T-helper 1 cell treated with Interleukin-12 subunit alpha and Interleukin-12 subunit beta and Interleukin-4 antibody, amounts not matched to agents 30 ng/mL and 1 ng/mL, for 36 hours (primary cell): ENCODE measurements at regions not wholly inside any gene's neighbourhood (a gene's known extent, or its start where the extent isn't known, plus 50 kb on each side); places are given as distances from the start of the nearest gene placed in this dataset.
"Not testable (repeated sequence)": the region's sequence is repeated elsewhere in the genome, so short reads cannot be mapped to it uniquely, and the experiment has no call there.

Experiments used
- intact Hi-C: fragments of 100-400 bp; cut with micrococcal nuclease; formaldehyde crosslinking; loops from one replicate; pipeline ENCODE4 v1.15.1; 2024

DNA sequence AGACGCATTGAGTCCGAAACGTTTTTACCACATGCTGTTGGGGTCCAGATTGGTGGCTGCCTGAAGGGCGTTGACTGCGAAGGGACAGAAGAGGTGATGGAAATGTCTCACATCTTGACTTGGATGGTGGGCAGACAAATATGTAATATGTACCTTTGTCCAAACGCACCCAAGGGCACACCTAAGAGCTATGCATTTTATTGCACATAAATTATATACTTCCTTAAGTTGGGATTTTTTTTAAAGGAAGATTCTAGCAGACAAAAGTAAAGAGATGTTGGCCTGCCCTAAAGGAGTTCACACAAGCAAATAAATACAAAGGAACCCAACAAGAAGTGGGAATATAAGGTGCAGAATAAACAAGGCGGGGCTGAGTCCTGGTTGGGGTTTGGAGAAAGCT, 91.1 kb upstream of the TBL1X start:
- intact Hi-C loops, result no loop called here

DNA sequence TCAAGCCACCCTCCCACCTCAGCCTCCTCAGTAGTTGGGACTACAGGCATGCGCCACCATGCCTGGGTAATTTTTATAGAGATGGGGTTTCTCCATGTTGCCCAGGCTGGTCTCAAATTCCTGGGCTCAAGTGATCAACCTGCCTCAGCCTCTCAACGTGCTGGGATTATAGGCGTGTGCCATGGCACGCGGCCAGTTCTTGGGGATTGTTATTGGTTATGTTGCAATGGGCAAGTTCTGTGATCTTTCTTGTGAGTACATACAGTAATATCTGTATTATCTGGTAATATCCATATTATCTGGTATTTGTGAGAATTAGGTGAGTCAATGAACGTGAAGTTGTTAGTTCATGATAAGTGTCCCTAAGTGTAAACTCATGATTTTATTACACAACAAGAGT, 90.3 kb upstream of the TBL1X start:
- intact Hi-C loops, result no loop called here

DNA sequence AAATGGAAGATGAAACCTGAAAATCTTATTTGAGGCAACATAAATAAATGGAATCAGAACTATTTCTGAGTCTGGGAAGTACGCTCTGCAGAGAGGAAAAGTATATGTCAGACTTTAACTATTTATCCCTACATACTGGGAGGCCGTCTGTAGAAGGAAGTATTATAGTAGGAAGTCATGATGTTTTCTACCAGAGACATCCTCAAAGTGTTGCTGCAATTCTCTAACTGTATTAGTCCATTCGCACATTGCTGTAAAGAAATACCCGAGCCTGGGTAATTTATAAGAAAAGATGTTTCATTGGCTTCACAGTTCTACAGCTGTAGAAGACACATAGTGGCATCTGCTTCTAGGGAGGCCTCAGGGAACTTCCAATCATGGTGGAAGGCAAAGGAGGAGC, 88.7 kb upstream of the TBL1X start:
- intact Hi-C loops, result no loop called here

DNA sequence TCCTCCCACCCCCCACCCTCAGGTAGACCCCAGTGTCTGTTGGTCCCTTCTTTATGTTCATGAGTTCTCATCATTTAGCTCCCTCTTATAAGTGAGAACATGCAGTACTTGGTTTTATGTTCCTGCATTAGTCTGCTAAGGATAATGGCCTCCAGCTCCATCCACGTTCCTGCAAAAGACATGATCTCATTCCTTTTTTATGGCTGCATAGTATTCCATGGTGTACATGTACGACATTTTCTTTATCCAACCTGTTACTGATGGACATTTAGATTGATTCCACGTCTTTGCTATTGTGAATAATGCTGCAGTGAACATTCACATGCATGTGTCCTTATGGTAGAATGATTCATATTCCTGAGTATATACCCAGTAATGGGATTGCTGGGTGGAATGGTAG, 87.6 kb upstream of the TBL1X start:
- intact Hi-C loops, result not testable (repeated sequence)

DNA sequence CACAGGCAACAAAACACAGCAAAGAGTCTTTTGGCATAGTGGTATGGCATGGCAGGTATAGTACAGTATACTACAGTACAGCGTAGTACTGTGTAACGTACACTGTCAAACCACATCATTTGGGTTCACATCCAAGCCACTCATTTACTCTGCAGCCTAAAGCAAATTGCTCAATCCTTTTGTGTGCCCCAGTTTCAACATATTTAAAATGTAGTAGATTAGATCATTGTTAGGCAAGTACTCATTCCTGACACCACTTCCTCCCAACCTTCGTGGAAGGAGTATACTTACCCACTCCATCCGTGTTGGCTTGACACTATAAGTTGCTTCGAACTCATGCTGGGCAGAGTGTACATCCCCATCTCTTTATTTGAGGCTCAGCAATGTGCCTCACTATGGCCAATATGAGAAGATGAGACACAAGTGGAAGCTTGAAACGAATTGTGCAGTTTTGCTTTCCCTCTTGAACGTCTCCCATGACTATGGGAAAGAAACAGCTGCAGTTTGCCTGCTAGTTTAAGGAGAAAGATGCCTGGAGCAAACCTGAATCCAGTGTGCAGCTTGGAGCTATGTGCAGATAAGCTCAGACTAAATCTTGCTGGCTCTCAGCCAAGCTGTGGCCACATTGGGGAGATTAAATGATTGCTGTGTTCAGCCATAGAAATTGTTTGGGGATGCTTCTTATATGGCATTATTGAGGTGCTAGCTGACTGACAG, 85.7 kb upstream of the TBL1X start:
- intact Hi-C loops, result loop anchor here (1.0 kb wide), 1 partner anchor 24 kb away; no protein-coding TSS in a partner anchor

DNA sequence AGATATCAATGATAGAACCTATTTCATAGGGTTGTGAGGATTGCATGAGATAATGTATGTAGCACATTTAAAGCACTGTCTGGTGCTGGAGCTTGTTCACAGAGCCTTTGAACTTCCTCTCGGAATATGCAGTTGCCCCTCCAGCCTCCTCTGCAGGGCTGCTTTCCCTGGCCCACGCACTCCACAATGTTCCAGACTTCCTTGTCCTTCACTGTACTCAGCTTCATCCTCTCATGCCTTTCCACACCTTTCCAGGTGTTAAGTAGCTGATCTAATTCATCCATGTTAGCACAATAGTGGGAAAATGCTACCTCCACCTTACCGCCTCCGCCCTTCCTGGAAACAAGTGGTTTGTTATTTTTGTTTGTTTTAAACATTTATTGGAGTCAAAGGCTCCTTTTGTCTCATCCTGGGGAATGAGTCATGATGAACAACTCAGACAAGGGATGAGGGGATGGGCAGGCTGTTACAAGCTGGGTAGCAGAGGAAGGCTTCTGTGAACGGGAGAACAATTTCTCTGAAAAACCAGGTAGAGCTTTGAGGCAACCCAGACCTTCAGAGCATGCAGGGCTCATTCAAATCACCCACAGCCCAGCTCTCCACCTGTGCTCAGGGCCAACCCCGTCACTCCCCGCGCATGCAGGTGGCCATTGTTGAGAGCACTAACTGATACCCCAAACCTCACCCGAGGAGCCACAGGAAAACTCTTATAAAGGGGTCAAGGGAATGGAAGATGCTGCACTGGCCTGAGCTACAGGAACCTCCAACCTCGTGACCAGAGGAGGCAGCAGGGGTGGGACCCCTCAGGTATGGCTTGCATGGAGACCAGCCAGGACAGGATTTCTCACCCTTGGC, 84.9 kb upstream of the TBL1X start:
- intact Hi-C loops, result loop anchor here (1.0 kb wide), 1 partner anchor 25 kb away; no protein-coding TSS in a partner anchor

DNA sequence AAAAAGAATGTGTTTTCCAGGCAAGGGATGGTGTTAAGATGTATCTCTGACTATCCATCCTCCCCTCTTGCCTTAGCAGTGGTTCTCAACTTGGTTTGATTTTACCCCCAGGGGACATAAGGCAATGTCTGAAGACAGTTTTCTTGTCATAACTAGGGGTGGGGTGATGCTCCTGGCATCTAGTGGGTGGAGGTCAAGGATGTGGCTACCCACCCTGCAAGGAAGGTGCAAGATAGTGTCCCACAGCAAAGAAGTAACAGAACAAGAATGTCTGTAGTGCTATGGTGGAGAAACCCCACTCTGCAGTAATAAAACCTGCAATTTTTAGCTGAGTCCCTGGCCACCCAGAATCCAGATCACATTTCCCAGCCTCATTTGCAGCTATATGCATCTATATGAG, 81.2 kb upstream of the TBL1X start:
- intact Hi-C loops, result no loop called here

DNA sequence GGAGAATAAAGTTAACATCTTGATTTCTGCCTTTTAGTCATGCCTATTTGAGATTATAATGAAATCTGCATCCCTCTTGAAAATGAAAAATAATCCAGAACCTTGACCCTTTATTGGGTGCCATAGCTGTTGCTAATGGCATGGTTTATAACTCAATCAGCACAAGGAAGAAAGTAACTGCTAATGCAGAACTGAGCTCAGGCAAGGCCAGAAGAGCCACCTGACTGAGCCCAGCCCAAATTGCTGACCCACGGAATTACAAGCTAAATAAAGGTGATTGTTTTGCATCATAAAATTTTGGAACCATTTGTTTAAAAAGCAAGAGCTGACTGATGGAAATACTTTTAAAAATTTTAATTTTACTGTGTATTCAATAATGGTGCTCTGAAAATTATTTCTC, 76.4 kb upstream of the TBL1X start:
- intact Hi-C loops, result no loop called here

DNA sequence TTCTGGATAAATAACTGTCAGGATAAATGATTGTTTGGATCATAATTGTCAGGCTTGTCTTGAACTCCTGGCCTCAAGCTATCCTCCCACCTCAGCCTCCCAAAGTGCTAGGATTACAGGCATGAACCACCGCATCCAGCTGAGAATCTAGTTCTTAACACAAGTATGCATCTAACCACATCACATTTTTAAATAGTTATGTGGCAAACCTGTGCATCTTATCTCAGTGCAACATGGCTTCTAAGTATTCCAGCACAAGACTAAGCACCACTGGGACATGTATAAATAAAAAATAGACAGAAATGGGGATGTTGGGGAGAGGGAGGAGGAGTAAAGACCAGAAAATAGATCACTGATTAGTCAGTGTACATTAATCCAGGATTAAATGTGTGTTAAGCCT, 74.7 kb upstream of the TBL1X start:
- intact Hi-C loops, result no loop called here

DNA sequence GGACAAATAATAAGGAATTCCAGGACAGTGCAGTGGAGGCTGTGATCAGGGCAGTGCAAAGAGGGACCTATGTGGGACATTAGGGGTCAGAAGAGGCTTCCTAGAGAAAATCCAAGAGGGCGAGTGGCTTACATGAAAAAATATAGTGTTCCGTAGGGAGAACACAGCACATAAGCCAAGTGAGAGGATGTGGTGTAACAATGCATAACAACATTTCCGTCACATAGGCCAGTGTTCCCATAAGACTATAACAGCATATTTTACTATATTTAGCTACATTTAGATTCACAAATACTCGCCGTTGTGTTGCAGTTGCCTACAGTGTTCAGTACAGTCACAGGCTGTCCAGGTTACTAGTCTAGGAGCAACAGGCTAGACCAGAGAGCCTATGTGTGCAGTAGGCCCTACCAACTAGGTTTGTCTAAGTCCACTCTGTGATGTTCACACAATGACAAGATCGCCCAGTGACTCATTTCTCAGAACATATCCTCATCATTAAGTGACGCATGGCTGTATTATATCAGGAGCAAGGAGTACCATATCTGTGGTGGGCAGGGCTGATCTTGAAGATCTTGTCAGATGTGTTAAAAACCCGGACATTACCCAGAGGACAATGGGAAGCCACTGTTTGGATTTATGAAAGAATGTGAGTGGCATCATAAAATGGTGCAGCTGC, 74.0 kb upstream of the TBL1X start:
- intact Hi-C loops, result no loop called here

DNA sequence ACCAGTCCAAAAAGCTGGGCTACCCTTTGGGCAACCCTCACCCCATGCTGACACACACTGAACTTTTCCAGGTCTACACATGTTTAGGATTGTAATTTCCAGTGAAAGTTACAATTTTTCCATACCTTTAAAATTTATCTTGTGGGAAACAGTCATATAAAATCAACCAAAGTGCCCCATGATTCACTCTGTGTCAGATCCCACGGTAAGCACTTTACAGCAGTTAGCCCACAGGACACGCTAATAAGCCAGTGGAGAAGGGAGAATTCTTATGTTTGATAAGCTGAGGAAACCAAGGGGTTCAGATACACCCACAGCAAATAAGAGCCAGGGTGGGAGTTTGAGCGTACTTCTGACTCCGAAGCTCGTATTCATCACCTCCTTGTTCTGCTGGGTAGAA, 72.4 kb upstream of the TBL1X start:
- intact Hi-C loops, result no loop called here

DNA sequence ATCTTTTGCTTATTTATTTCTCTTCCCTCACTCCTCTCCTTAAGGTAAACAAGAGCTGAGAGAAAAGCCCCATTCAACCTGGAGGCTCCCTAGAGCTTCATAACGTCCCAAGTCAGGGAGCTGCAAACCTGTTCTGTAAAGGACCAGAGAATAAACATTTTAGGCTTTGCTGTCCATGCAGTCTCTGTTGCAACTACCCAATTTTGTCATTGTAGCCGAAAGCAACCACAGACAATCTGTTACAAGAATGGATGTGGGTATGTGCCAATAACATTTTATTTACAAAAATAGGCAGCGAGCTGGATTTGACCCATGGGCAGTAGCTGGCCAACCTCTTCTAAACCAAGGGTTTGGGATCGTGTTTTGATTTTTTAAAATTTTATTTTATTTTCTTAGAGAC, 71.3 kb upstream of the TBL1X start:
- intact Hi-C loops, result no loop called here

DNA sequence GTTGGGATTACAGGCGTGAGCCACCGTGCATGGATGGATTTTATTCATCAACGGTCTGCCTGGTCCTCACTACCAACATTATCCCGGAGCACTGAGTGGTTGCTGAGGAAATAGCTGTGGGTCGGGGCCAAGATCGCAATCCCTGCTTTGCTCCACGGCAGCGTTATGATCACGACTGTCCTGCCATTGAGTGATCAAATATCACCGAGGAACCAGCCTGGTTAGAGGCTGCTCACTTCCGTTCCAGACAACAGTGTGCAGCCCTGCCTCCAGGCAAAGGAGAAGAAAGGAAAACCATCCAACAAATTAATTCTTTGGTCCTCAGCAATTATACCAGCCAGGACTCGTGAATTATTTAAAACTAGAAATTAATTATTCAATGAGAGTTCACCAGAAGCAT, 70.6 kb upstream of the TBL1X start:
- intact Hi-C loops, result no loop called here

DNA sequence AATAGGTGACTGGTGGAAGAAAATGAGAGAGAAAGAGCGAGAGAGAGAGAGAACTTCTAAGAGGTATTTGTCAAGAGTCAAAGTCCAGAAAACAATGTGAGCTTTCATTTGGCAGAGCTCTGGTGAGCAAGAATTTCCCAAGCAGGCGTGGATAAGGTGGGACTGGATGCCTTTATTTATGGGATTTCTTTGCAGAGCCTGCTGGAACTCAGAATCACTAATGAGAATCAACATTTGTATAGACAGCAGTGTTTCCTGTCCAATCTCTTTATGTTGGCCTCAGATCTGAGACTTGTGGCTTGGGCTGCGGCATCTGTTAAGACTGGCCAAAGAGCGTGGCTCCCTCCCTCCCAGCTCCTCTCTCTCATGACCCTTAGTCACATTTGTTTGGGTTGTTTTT, 67.9 kb upstream of the TBL1X start:
- intact Hi-C loops, result no loop called here

DNA sequence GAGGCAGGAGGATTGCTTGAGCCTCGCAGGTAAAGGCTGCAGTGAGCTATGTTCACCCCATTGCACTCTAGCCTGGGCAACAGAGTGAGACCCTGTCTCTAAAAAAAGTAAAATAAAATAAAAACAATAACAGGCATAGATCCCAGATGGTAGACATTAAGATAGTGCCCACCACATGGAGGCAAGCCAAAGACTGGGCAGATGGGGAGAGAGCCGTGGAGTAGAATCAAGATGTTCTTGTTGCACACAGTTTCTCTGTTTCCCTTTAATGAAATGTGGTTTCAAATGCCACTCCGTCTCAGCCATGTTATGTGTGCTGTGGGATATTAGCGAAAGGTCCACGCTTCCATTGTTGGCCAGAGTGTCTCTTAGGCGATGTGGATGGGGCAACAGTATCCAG, 63.8 kb upstream of the TBL1X start:
- intact Hi-C loops, result no loop called here

DNA sequence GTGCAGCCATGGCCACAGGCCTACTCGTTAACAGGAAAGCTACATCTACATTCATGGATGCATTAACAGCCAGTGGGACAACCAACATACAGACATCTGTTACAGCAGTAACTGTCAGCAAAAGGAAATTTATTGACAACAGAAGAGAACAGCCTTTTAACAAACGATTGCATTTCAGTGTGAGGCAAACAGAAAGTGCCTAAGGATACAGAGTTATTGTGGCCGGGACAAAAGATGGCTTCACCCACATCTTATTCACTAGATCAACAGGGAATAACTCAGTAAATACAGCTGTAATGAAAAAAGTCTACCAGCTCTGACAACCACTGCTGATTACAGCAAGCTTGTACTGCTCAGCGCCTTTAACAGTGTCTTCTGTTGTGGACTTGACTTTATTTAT, 61.5 kb upstream of the TBL1X start:
- intact Hi-C loops, result no loop called here

DNA sequence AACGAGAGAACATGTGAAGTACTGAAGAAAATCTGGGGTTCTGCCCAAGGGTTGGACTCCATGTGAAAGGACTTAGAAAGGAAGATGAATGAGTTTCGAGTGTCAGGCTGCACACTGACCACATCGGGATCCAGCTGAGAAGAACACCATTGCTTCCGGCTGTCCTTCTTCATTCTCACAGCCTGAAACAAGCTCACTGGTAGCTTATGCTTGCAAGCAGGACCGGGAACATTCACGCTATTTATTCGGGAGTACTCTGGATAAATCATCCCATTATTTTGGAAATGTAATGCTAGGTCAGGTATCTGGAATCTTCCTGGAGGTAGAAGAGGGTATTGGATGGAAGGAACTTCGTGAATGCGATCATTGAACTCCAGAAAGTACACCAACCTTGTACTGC, 59.2 kb upstream of the TBL1X start:
- intact Hi-C loops, result not testable (repeated sequence)

DNA sequence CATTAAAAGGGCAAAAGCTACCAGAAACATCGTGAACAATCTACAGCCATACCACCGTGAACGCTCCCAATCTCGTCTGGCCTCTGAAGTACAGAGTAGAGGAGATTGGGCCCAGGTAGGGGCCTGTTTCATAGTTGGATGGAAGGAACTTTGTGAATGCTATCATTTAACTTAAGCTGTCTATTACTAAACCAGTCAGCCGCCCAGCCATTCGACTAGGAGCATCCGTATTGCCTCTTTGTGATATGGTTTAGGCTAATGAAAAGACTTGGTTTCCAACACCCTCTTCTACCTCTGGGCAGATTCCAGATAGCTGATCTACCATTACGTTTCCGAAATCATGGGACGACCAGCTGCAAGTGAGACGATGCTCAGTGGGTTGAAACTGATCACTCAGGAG, 54.0 kb upstream of the TBL1X start:
- intact Hi-C loops, result not testable (repeated sequence)

DNA sequence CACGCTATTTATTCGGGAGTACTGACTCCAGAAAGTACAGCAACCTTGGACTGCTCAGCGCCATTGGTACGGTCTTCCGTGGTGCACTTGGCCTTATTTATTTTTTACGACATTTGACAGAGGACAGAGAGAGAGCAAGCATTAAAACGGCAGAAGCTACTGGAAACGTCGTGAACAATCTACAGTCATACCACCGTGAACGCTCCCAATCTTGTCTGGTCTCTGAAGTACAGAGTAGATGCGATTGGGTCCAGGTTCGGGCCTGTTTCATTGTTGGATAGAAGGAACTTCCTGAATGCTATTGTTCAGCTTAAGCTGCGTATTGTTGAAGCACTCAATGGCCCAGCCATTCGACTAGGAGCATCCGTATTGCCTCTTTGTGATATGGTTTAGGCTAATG, 53.2 kb upstream of the TBL1X start:
- intact Hi-C loops, result not testable (repeated sequence)

DNA sequence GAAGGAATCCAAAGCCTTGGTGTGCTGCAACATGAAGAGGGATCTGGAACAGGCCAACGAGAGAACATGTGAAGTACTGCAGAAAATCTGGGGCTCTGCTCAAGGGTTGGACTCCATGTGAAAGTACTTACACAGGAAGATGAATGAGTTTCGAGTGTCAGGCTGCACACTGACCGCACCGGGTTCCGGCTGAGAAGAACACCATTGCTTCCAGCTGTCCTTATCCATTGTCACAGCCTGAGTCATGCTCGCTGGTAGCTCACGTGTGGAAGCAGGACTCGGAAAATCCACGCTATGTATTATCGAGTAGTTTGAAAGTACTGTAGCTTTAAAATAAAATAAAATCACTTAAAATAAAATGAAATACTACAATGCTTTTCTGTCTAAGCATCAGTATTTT, 50.4 kb upstream of the TBL1X start:
- intact Hi-C loops, result no loop called here
